HK-2 (cell line): ENCODE measurements at regions not wholly inside any gene's neighbourhood (a gene's known extent, or its start where the extent isn't known, plus 50 kb on each side); places are given as distances from the start of the nearest gene placed in this dataset.

Experiments
- DNase-seq: peaks from one replicate; pipeline ENCODE4 v3.0.0-alpha.2; 2018; ENCODE audit not compliant: unreplicated experiment

GRCh38 chr12:31868965-31869364, 90.2 kb upstream of the RESF1 start:
- DNase-seq = no peak

GRCh38 chr12:31867292-31867691, 91.9 kb upstream of the RESF1 start:
- no peak for DNase-seq

- no peak for DNase-seq
These were observed 92.7 kb upstream of the RESF1 start for GRCh38 chr12:31866523-31866922.

GRCh38 chr12:31865023-31865422, 94.2 kb upstream of the RESF1 start:
- no peak for DNase-seq

GRCh38 chr12:31861360-31861759, 97.9 kb upstream of the RESF1 start:
- no peak for DNase-seq

- no peak for DNase-seq
These were observed 98.8 kb upstream of the RESF1 start for GRCh38 chr12:31860401-31860800.

GRCh38 chr12:31859232-31859977, 99.8 kb upstream of the RESF1 start:
- DNase-seq = no peak

GRCh38 chr12:31855427-31855826, 103.8 kb upstream of the RESF1 start:
- no peak for DNase-seq

- no peak for DNase-seq
These were observed 105.2 kb upstream of the RESF1 start for GRCh38 chr12:31853977-31854376.

- no peak for DNase-seq
These were observed 105.7 kb upstream of the RESF1 start for GRCh38 chr12:31853520-31853919.

- no peak for DNase-seq
These were observed 108.9 kb upstream of the RESF1 start for GRCh38 chr12:31850268-31850667.

- DNase-seq = no peak
These were observed 110.0 kb upstream of the RESF1 start for GRCh38 chr12:31849090-31849687.

GRCh38 chr12:31846405-31846804, 112.8 kb upstream of the RESF1 start:
- no peak for DNase-seq

- no peak for DNase-seq
These were observed 113.4 kb upstream of the RESF1 start for GRCh38 chr12:31845613-31846322.

GRCh38 chr12:31843398-31844095, 114.7 kb upstream of the AMN1 start:
- DNase-seq = no peak

GRCh38 chr12:31837913-31838312, 109.1 kb upstream of the AMN1 start:
- no peak for DNase-seq

GRCh38 chr12:31835276-31835882, 106.6 kb upstream of the AMN1 start:
- no peak for DNase-seq

- no peak for DNase-seq
These were observed 105.3 kb upstream of the AMN1 start for GRCh38 chr12:31834150-31834549.

GRCh38 chr12:31832740-31833729, 104.2 kb upstream of the AMN1 start:
- no peak for DNase-seq

GRCh38 chr12:31828071-31828470, 99.2 kb upstream of the AMN1 start:
- DNase-seq = no peak

- no peak for DNase-seq
These were observed 93.9 kb upstream of the AMN1 start for GRCh38 chr12:31822761-31823160.
